Retinal pigment epithelial cell (primary cell): ENCODE measurements at regions not wholly inside any gene's neighbourhood (a gene's known extent, or its start where the extent isn't known, plus 50 kb on each side); places are given as distances from the start of the nearest gene placed in this dataset.
"Not testable (repeated sequence)": the region's sequence is repeated elsewhere in the genome, so short reads cannot be mapped to it uniquely, and the experiment has no call there.

ENCODE experiments used
- DNase-seq: peaks from one replicate; pipeline ENCODE4 v3.0.0-alpha.2; 2010; ENCODE audit warnings: low read depth
- H3K4me3 ChIP-seq: 2 replicates; pipeline ENCODE4 v1.5.1; 2011; ENCODE audit warnings: mild to moderate bottlenecking, low read length, control low read depth, moderate library complexity
- TF ChIP-seq, protein P1 (sequence below): conservative IDR thresholded peaks from 2 replicates; pipeline ENCODE4 v1.5.1; 2011; ENCODE audit warnings: low read depth, low read length, control low read depth, inconsistent platforms

DNA sequence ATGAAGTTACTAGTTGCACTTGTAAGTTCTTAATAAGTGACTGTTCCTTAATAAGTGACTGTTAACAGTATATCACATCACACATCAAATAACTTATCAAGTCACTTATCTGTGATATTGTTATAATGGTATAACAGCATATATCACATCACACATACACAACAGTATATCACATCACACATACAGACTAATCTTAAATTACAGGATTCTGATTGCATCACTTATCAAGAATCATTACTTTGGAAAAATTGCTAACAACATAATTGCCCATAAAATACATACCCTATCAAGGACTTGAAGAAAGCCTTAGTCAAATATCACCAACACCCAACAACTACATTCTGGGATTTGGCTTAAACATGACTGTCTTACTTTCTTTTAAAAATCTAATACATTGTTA is 813.5 kb downstream of the LTN1 start:
- H3K4me3 ChIP-seq: no peak overlapping the region
- DNase-seq: no peak
- TF ChIP-seq, protein P1, sequence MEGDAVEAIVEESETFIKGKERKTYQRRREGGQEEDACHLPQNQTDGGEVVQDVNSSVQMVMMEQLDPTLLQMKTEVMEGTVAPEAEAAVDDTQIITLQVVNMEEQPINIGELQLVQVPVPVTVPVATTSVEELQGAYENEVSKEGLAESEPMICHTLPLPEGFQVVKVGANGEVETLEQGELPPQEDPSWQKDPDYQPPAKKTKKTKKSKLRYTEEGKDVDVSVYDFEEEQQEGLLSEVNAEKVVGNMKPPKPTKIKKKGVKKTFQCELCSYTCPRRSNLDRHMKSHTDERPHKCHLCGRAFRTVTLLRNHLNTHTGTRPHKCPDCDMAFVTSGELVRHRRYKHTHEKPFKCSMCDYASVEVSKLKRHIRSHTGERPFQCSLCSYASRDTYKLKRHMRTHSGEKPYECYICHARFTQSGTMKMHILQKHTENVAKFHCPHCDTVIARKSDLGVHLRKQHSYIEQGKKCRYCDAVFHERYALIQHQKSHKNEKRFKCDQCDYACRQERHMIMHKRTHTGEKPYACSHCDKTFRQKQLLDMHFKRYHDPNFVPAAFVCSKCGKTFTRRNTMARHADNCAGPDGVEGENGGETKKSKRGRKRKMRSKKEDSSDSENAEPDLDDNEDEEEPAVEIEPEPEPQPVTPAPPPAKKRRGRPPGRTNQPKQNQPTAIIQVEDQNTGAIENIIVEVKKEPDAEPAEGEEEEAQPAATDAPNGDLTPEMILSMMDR: no peak

DNA sequence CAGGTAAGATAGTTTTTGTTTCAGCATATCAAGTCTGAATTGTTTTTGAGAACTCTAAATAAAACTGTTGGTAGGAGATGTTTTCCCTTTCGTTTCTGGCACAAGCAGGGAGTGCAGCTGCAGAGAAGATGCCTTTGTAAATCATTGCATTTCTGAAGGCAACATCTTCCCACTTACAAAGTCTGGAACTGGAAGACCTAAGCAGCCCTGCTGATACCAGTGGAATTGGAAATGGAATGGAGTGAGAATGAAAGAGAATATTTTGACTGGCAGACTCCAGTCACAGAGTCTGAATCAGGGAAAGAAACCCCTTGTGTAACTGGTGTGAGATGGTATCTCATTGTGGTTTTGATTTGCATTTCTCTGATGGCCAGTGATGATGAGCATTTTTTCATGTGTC is 815.6 kb downstream of the LTN1 start:
- no peak overlapping the region for H3K4me3 ChIP-seq
- TF ChIP-seq, protein P1: no peak
- DNase-seq: no peak

DNA sequence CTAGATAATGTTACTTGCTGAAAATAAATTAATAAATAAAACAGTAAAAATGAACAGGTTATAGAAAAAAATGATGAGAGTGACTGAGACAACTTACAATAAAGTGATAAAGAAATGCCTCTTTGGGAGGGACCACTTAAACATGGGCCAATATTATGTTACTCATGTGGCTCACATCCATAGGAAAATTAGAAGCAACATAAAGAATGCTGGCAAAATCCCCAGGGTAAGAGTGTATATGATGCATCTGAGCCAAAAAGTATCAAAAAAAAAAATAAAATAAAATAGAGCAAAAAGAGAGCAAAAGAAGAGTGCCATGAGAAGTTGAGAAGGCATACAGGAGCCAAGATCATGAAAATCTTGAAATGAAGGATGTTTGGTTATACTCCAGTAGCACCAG is 818.0 kb downstream of the LTN1 start:
- TF ChIP-seq, protein P1: no peak
- no peak for DNase-seq

DNA sequence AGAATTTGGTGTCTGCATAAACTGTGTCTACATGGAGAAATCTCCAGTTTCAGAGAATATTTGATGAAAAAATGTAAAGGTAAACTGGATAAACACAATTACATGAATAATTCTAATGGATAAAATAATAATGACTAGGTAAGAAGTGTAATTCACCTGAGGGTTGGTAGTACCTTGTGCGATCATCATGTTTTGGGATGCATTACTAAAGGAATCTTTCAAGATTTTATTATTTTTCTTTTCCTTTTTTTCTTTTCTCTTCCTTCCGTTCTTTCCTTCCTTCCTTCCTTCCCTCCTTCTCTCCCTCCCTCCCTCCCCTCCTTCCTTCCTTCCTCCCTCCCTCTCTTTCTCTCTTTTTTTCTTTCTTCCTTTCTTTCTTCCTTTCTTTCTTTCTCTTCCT is 818.7 kb downstream of the LTN1 start:
- TF ChIP-seq, protein P1: no peak
- no peak for DNase-seq
- H3K4me3 ChIP-seq: no peak overlapping the region

More for the DNA sequence above, 818.0 kb downstream of the LTN1 start:
- no peak overlapping the region for H3K4me3 ChIP-seq

DNA sequence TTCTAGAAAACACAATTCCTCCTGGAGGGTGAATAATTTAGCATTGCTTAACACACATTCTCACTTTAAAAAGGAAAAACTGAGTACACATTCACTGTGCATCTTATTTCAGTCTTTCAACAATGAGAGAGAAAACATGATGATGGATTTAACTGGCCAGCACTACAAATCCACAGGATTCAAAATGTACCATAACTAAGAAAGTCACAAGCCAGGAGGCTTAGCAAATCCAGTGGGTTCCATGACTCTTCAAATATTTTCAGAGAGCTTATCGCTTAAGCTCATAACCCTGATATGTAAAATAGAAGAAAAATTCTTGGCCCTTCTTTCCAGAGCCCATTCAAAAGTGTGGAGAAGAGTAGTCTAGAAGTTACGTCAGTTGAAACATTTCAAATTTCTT is 820.3 kb downstream of the LTN1 start:
- TF ChIP-seq, protein P1: no peak
- no peak overlapping the region for H3K4me3 ChIP-seq
- no peak for DNase-seq

DNA sequence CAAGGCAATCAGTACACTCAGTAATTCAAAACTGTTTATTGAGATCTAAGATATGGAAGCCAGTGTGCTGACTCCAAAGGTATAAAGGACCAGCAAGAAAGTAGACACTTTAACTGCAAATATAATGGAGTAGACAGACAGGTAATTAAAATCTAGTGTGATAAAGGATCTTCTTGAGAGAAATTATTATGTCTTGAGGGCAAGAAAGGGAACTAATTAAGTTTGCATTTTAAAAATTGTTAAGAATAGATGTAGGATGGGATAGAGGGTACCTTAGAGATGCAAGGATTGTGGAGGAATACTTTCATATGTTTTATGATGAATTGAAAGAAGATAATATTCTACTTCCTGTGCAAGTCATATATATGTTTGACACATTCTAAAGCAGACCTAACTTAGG is 825.3 kb downstream of the LTN1 start:
- H3K4me3 ChIP-seq: no peak overlapping the region
- DNase-seq: no peak
- TF ChIP-seq, protein P1: no peak

DNA sequence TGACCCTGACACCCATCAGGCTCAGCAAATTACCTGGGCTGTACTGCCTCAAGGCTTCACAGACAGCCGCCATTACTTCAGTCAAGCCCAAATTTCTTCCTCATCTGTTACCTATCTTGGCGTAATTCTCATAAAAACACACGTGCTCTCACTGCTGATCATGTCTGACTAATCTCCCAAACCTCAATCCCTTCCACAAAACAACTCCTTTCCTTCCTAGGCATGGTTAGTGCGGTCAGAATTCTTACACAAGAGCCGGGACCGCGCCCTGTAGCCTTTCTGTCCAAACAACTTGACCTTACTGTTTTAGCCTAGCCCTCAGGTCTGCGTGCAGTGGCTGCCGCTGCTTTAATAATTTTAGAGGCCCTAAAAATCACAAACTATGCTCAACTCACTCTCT is 828.2 kb downstream of the LTN1 start:
- DNase-seq, H3K4me3 ChIP-seq: not testable (repeated sequence)

DNA sequence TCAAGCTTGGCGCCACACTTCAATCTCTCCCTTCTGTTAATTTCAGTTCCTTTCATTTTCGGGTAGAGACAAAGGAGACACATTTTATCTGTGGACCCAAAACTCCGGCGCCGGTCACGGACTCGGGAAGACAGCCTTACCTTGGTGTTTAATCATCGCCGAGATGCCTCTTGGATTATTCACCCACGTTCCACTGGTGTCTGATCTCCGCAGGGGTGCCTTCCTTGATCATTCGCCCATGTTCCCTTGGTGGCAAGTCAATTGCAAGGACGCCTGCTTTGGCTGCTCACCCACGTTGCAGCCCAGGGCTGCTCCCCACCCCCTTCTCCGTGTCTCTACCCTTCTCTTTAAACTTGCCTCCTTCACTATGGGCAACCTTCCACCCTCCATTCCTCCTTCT is 830.6 kb downstream of the LTN1 start:
- not testable (repeated sequence) for H3K4me3 ChIP-seq, DNase-seq
